GM06990 (cell line): ENCODE measurements at regions not wholly inside any gene's neighbourhood (a gene's known extent, or its start where the extent isn't known, plus 50 kb on each side); places are given as distances from the start of the nearest gene placed in this dataset.

Experiments used
- DNase-seq: peaks from one replicate; pipeline ENCODE4 v3.0.0-alpha.2; 2011; ENCODE audit not compliant: insufficient read length; ENCODE audit errors: extremely low read depth
- H3K27me3 ChIP-seq: replicated peaks from 2 replicates; pipeline ENCODE4 v1.6.0; 2011; ENCODE audit warnings: low read length; ENCODE audit not compliant: control insufficient read depth, insufficient read depth
- H3K36me3 ChIP-seq: 2 replicates; pipeline ENCODE4 v1.5.1; 2011; ENCODE audit warnings: low read length; ENCODE audit not compliant: control insufficient read depth, insufficient read depth
- H3K4me3 ChIP-seq: replicated peaks from 2 replicates; pipeline ENCODE4 v1.5.1; 2011; ENCODE audit warnings: low read depth, mild to moderate bottlenecking, control low read depth, low read length
- TF ChIP-seq, protein P1 (sequence below): IDR thresholded peaks from 2 replicates; pipeline ENCODE4 v1.5.1; 2011; ENCODE audit warnings: low read length, control low read depth, mild to moderate bottlenecking, inconsistent platforms; ENCODE audit not compliant: insufficient read depth, poor library complexity, severe bottlenecking

DNA sequence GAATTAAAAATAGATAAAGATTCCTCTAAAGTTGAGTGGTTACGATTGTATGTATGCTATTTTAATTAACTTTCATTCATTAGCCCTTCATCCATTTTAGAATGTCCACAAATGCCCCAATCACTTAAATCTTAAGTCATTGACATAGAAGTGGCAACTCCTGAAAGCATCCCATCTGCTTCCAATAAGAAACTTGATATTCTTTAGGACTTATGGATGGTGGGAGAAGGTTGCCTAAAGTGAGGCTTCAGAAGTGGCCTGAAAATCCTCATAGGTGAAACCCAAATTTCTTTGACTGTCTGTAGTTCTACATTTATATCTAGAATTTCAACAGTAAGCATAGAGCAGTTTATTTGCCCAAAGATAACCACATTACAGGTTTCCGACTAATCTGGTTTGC is 161.7 kb upstream of the HMGA2 start:
- TF ChIP-seq, protein P1, sequence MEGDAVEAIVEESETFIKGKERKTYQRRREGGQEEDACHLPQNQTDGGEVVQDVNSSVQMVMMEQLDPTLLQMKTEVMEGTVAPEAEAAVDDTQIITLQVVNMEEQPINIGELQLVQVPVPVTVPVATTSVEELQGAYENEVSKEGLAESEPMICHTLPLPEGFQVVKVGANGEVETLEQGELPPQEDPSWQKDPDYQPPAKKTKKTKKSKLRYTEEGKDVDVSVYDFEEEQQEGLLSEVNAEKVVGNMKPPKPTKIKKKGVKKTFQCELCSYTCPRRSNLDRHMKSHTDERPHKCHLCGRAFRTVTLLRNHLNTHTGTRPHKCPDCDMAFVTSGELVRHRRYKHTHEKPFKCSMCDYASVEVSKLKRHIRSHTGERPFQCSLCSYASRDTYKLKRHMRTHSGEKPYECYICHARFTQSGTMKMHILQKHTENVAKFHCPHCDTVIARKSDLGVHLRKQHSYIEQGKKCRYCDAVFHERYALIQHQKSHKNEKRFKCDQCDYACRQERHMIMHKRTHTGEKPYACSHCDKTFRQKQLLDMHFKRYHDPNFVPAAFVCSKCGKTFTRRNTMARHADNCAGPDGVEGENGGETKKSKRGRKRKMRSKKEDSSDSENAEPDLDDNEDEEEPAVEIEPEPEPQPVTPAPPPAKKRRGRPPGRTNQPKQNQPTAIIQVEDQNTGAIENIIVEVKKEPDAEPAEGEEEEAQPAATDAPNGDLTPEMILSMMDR: no peak
- no peak overlapping the region for H3K4me3 ChIP-seq
- H3K27me3 ChIP-seq: no peaks in the 10 kb centered on the region
- H3K36me3 ChIP-seq: no peaks in the 10 kb centered on the region
- DNase-seq: no peak

DNA sequence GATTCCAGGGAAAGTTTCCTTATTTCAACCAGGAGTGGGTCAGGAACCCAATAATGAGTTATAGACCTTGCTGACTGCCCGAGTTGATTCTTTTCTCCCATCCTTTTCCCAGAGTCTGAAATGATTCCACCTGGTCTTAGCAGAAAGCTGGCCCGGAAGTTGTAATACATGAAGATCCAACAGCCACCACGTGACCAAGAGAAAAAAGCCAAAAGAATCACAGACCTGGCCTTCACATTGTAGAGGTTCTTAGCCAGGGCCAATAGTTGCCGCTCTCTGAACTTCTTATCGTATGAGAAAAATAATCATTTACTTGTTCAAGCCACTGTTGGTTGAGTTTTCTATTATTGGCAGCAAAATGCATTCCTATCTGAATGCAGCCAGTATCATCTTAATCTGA is 161.2 kb upstream of the HMGA2 start:
- DNase-seq: no peak
- H3K4me3 ChIP-seq: no peak overlapping the region
- H3K36me3 ChIP-seq: no peaks in the 10 kb centered on the region
- H3K27me3 ChIP-seq: no peaks in the 10 kb centered on the region
- TF ChIP-seq, protein P1: no peak

DNA sequence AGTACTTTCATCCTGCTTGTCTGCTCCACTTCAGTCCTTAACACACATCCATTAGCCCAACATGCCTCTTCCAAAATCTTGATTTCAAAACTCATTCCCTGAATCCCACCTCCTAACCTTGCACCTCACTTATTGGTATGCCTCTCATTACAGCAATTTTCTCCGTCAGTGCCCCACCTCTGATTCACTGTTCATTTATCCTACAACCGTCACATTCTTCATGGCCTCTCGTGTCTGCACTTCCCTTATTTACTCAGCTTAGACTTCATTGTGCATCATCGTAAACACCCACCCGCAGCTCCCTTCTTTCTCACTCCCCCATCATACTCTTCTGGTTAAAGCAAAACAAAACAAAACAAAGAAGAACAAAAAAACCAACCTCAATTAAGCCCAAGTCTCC is 160.6 kb upstream of the HMGA2 start:
- Histone ChIP-seq H3K27me3 (no peaks in the 10 kb centered on the region), H3K4me3 (no peak overlapping the region), H3K36me3 (no peaks in the 10 kb centered on the region)
- TF ChIP-seq, protein P1: no peak
- no peak for DNase-seq

DNA sequence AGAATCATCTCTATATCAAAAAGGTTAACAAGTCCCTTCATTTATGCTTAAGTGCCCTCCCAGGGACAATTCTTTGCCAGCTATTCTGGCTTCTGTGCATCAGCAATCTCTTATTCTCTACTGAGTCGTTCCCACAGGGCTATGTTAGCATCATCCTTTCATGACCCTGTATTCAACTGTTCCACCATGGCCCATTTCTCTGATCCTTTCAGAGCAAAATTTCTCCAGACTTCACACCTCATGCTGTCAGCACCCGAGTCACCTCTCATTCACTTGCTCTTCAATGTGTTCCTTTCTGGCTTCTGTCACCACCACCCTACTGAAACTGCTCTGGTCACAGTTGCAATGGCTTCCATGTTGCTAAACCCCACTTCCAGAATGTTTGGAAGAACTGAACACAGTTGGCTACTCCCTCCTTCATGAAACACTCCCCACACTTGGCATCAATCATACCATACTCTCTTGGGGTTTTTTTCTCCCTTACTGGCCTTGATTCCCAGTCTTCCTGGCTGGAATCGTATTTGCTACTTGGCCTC is 159.5 kb upstream of the HMGA2 start:
- no peak overlapping the region for H3K4me3 ChIP-seq
- TF ChIP-seq, protein P1: no peak
- H3K27me3 ChIP-seq: no peaks in the 10 kb centered on the region
- no peaks in the 10 kb centered on the region for H3K36me3 ChIP-seq
- DNase-seq: no peak

DNA sequence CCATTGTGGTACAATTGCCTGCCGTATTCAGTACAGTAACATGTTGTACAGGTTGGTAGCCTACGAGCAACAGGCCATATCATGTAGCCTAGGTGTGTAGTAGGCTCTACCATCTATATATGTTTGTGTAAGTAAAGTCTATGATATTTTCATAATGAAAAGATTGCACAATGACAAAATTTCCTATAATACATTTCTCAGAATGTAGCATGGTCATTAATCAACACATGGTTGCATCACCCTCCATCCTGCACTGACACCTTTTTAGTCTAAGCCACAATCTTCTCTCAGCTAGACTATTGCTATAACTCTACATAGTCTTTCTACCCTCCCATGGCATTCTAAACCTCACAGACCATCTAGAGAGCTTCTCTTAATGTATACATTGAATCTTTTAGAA is 158.5 kb upstream of the HMGA2 start:
- no peak for DNase-seq
- Histone ChIP-seq H3K27me3 (no peaks in the 10 kb centered on the region), H3K4me3 (no peak overlapping the region), H3K36me3 (no peaks in the 10 kb centered on the region)
- TF ChIP-seq, protein P1: no peak

DNA sequence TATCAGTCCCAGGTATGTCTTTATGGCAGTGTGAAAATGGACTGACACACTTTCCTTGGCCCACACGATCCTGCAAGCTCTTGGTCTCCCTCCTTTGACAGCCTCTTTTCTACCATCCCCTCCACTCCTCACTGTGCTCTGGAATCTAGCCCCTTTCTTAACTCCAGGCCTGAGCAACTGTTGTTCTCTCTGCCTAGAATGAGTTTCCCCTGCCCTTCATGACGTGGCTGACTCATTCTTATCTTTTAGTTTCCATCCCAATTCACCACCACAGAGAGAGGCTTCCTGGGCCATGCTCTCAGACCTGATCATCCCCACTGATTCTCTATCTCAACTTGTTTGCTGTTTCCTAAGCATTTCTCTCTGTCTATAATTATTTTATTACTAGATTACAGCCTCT is 157.4 kb upstream of the HMGA2 start:
- no peak overlapping the region for H3K4me3 ChIP-seq
- DNase-seq: no peak
- H3K27me3 ChIP-seq: no peaks in the 10 kb centered on the region
- H3K36me3 ChIP-seq: no peaks in the 10 kb centered on the region
- TF ChIP-seq, protein P1: no peak
